ENCODE measurements at regions not wholly inside any gene's neighbourhood (a gene's known extent, or its start where the extent isn't known, plus 50 kb on each side); places are given as distances from the start of the nearest gene placed in this dataset.
"Not testable (repeated sequence)": the region's sequence is repeated elsewhere in the genome, so short reads cannot be mapped to it uniquely, and the experiment has no call there.

DNA sequence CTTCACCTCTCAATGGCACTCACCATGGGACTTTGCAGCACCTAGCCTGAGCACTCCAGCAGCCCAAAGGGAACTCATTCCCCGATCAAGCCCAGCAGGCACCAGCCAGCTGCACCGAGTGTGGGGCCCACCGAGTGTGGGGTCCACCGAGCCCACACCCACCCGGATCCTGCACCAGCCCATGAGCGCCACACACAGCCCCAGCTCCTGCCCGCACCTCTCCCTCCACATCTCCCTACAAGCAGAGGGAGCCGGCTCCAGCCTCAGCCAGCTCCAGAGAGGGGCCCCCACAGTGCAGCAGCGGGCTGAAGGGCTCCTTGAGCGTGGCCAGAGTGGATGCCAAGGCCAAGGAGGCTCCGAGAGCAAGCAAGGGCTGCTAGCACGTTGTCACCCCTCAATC, 1182.4 kb downstream of the HACE1 start:
- no peak for DNase-seq (ENCODE audit: low read depth in 1 of 2, low spot score in 1 of 2)

DNA sequence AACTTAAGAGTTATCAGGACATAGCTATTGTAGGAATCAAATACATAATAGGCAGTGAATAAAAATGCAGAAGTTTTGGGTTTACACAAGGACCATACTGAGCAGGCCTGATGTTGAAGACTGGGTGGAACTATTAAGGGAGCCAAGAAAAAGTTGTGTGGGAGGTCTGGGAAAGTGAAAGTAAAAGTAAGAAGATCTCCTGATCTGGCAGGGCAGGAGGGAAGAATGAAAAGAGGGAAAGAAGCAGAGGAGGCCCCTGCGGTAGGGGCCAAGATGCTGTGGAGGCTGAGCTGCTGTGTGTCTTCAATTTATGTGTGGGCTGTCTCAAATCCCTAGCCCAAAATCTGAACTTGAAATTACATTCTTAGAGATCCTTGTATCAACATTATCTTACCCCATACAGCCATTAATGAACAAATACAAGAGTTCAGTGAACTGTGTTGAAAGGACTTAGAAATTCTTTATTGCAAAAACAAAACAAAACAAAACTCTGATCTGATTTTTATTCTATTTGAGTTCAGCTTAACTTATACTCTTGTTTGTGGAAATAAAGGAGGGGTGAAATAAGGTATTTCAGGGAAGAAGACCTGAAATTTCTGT, 1183.8 kb downstream of the HACE1 start:
- DNase-seq (ENCODE audit: low read depth in 1 of 2, low spot score in 1 of 2): no peak

DNA sequence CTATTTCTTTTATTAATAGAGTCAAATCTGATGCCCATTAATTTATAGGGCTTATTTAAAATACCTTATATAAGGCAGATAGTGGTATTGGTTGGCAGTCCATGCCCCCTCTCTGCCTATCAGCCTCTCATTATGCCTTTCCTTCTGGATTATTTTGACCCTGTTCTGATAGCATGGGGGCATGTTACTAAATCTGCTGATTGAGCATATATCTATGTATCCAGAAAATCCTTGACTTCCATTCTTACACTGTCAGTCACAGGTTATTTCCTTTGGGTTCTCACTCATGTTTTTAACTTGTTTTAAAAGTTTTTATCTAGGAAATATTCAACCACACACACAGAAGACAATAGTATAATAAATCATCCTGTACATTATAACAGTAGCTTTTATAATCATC, 1184.9 kb downstream of the HACE1 start:
- no peak for DNase-seq (ENCODE audit: low read depth in 1 of 2, low spot score in 1 of 2)

DNA sequence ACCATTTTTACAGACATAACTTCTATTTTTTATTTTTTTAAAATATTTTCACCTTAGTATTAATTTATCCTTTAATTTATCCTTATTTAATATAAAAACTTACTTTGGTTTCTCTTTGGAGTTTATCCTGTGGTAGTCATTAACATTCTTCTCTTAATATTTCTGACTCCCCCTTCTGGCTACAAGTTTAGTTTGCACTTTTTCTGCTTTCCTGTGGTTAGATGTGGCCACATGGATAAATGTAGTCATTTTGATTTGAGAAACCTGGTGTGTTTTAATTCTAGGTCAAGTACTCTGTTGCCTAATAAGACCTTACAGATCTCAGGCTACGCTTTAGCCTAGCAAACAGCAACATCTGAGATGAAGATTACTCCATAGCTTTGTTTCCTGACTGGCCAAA, 1187.5 kb downstream of the HACE1 start:
- no peak for DNase-seq (ENCODE audit: low read depth in 1 of 2, low spot score in 1 of 2)

DNA sequence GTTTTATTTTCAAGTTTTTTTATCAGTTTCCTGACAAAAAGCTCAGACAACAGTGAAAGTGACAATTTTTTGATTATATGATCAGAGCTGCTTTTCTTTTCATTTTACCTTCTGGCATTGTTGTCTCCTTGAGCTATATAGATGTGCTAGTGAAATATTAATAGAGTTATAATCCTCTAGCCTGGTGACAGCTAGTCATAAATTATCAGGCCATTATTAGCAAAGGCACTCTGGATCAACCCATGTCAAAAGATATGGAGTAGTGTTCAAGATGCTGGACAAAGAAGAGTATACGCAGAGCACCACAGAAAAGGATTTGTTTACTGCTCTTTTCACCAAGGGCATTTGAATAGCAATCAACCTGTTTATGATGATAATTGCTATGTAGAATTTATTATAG, 1230.1 kb downstream of the HACE1 start:
- no peak for DNase-seq (ENCODE audit: low read depth in 1 of 2, low spot score in 1 of 2)

DNA sequence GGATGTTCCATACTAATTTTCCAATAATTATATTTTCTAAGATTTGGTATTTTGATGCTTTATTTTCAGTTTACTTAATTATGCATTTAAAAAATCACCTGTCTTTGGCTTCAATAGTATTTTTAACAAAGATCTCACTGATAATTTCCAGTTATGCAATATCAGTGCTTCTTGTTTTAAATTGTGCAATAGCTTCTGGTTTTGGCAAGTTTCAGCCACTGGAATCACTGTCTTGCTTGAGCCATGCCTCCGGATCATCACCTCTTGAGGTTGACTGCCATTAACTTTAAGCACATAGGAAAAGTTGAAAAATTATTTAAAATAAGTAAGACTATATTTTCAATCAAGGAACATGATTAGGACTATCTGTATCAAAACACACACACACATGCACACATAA, 1242.1 kb downstream of the HACE1 start:
- DNase-seq (ENCODE audit: low read depth in 1 of 2, low spot score in 1 of 2): no peak

- no peak for DNase-seq (ENCODE audit: low read depth in 1 of 2, low spot score in 1 of 2)
Measured at GRCh38 chr6:103587722-103588121, 1272.0 kb downstream of the HACE1 start.

GRCh38 chr6:103578115-103578514, 1281.6 kb downstream of the HACE1 start:
- no peak for DNase-seq (ENCODE audit: low read depth in 1 of 2, low spot score in 1 of 2)

DNA sequence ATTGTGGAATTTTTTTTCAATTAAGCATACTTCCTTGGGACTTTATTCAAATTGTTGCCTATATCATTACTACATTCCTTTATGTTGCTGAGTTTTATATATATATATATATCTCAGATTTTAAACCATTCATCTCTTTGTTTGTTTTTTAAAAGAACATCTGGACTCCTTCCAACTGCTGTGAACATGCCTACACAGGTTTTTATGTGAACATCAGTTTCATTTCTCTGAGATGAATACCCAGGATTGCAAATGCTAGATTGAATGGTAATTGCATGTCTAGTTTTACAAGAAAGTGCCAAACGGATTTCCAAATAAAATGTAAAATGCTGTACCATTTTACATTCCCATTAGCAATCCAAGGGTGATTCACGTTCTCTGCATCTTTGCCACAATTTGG, 1289.3 kb downstream of the HACE1 start:
- DNase-seq (ENCODE audit: low read depth in 1 of 2, low spot score in 1 of 2): no peak

DNA sequence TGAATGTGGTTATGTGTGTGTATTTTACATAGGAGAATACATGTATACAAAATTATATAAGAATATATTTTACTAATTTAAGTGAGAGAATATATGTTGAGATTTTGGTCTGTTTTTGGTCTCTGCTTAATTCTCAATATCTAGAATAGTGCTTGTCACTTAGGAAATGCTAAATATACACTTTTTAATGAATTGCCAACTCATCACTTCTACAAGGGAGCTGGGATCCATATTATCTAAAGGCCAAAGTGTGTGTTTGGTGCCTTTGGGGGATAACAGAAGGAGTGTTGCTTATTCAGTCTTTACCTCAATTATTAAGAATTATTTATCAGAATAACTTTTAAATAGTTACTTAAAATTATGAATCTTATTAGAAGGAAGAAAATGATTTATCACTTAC, 1304.8 kb downstream of the HACE1 start:
- DNase-seq (ENCODE audit: low read depth in 1 of 2, low spot score in 1 of 2): no peak

DNA sequence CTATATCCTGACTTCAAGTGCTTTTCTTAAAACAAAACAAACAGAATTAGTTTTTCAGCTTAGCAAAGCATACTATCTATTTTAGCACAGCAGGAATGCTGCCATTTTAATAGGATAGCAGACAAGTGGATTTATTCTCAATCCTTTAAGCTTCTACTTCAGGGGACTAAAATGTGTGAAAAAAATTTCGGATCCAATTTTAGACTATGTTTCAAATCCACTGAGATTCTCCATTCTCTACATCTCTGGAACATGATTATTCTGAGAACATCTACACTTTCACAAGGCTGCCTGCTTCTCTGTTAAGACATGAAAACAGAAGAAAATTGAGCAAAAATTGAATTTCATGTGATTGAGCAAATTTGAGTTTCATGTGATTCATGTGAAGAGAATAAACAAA, 1321.3 kb downstream of the HACE1 start:
- no peak for DNase-seq (ENCODE audit: low read depth in 1 of 2, low spot score in 1 of 2)

GRCh38 chr6:103534814-103535213, 1324.9 kb downstream of the HACE1 start:
- DNase-seq (ENCODE audit: low read depth in 1 of 2, low spot score in 1 of 2): no peak

DNA sequence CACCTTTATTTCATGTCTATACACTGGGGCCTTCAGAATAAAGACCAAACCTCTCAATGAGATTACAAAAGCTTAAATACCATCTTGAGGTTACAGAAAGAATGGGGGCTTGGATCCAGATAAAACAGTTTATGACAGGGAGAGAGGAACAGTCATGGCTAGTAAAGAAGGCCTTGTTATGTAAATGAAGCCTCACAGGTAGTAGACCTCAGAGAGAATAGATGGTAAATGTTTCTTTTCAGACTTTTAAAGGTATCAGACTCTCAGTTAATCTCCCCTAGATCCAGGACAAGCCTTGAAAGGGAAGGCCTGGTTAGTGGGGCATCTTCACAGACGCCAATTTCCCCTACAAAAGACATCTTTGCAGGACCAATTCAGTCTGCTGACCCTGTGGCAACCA, 1325.6 kb downstream of the HACE1 start:
- DNase-seq (ENCODE audit: low read depth in 1 of 2, low spot score in 1 of 2): no peak

GRCh38 chr6:103522045-103522444, 1337.7 kb downstream of the HACE1 start:
- DNase-seq (ENCODE audit: low read depth in 1 of 2, low spot score in 1 of 2): no peak

DNA sequence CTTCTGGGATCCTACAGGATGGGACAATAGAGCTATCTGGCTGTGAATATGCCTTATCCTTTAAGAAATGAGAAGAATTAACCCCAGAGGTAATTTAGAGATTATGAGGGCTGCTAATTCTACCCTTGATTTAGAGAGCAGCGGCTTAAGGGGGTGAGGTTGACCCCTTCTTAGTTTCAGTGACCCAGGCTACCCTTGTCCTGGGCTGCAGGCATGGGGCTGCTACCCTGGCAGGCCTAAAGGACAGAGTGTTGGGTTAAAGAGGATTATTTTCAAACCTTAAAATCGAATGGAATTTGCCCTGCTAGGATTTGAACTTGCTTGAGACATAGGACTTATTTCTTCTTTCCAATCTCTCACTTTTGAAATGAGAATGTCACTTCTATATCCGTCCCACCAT, 1343.4 kb downstream of the HACE1 start:
- no peak for DNase-seq (ENCODE audit: low read depth in 1 of 2, low spot score in 1 of 2)

- DNase-seq (ENCODE audit: low read depth in 1 of 2, low spot score in 1 of 2): no peak
Measured at GRCh38 chr6:103507052-103507451, 1352.7 kb downstream of the HACE1 start.

DNA sequence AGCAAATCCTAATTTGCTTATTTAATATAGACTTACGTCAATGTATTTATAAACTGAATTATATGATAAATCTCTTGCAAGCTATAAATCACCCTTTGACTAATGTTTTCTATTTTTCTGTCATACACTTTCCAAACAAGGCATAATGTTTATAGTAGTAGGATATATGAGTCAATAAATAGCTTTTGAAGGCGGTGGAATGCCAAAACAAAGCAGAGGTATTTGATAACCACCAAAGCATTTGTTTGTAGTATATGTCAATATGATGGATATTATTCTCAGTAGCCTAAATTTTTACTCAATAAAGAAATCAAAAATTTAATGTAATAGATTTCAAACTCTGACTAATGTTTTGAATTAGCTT, 1354.6 kb downstream of the HACE1 start:
- DNase-seq (ENCODE audit: low read depth in 1 of 2, low spot score in 1 of 2): no peak

- DNase-seq (ENCODE audit: low read depth in 1 of 2, low spot score in 1 of 2): no peak
Measured at GRCh38 chr6:103504501-103505154, 1355.1 kb downstream of the HACE1 start.

DNA sequence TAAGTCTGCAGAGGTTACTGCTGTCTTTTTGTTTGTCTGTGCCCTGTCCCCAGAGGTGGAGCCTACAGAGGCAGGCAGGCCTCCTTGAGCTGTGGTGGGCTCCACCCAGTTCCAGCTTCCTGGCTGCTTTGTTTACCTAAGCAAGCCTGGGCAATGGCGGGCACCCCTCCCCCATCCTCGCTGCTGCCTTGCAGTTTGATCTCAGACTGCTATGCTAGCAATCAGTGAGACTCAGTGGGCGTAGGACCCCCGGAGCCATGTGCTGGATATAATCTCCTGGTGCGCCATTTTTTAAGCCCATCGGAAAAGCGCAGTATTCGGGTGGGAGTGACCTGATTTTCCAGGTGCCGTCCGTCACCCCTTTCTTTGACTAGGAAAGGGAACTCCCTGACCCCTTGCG, 1363.1 kb downstream of the HACE1 start:
- not testable (repeated sequence) for DNase-seq (ENCODE audit: low read depth in 1 of 2, low spot score in 1 of 2)

- DNase-seq (ENCODE audit: low read depth in 1 of 2, low spot score in 1 of 2): no peak
Measured at GRCh38 chr6:103456652-103457051, 1403.1 kb downstream of the HACE1 start.

DNA sequence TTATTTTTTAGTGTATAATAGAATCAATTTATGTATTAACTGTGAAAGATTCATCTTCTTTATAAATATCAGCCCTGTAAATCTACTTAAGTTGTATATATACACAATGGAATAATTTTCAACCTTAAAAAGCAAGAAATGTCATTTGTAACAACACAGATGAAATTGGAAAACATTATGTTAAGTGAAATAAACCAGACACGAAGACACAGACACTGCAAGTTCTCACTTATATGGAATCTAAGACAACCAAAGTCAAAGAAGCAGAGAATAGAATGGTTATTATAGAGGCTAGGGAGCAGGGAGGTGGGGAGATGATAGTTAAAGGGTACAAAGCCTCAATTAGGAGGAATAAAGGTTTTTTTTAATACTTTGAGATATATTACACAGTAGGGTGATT, 1404.4 kb downstream of the HACE1 start:
- DNase-seq (ENCODE audit: low read depth in 1 of 2, low spot score in 1 of 2): no peak

GRCh38 chr6:103409475-103409874, 1450.2 kb downstream of the HACE1 start:
- no peak for DNase-seq (ENCODE audit: low read depth in 1 of 2, low spot score in 1 of 2)

DNA sequence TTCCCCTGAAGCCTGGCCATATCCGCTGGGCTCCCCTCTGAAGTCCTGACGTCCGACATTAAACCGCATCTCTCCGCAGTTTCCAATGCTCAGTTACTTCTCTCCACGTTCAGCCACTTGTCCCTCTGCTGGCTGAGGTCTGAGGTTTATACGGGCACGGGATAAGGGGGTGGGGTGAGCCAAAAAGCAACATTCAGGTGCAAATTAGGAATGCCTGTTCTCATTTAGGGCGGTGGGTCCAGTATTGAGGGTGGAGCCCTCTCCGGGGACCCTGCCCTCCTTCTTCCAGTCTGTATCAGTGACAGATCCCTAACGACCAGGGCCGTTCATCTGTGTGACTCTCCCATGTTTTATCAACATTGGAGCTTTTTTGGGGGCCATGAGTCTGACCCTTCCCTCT, 1454.4 kb downstream of the HACE1 start:
- DNase-seq (ENCODE audit: low read depth in 1 of 2, low spot score in 1 of 2): no peak
